Common myeloid progenitor, CD34-positive (primary cell): ENCODE measurements at regions not wholly inside any gene's neighbourhood (a gene's known extent, or its start where the extent isn't known, plus 50 kb on each side); places are given as distances from the start of the nearest gene placed in this dataset.
"Not testable (repeated sequence)": the region's sequence is repeated elsewhere in the genome, so short reads cannot be mapped to it uniquely, and the experiment has no call there.

Experiments
- CTCF ChIA-PET: fragments of 350-600 bp; sonication (Branson Sonifier 250); formaldehyde crosslinking; loops from one replicate; lab custom pipeline; 2021; ENCODE audit warnings: antibody characterized with exemption; lab: Charles Lee
- POLR2A ChIA-PET: fragments of 350-600 bp; sonication (Branson Sonifier 250); formaldehyde crosslinking; loops from one replicate; lab custom pipeline; 2021; ENCODE audit warnings: antibody characterized with exemption; lab: Charles Lee
- DNase-seq, 3 donors: peaks; one replicate each; pipeline versions ENCODE4 v3.0.0 to v3.0.0-alpha.2; 2013
- H3K27ac ChIP-seq, 2 experiments: 1 replicate in 1 of 2; 2 replicates in 1 of 2; pipeline ENCODE4 v1.7.0; 2013; ENCODE audit warnings: inconsistent platforms in 2 of 2, low read length in 2 of 2, mild to moderate bottlenecking in 2 of 2, low read depth in 1 of 2, moderate library complexity in 1 of 2; ENCODE audit not compliant: severe bottlenecking in 2 of 2, insufficient read depth in 1 of 2, poor library complexity in 1 of 2
- H3K27me3 ChIP-seq, 5 experiments: replicated peaks in 2 of 5; 1 replicate in 3 of 5; 2 replicates in 2 of 5; pipeline versions ENCODE4 v1.6.1 to v1.7.0; 2013; ENCODE audit warnings: low read length in 4 of 5, mild to moderate bottlenecking in 2 of 5, moderate library complexity in 2 of 5, inconsistent platforms in 1 of 5; ENCODE audit not compliant: insufficient read depth in 5 of 5, control insufficient read depth in 4 of 5
- H3K36me3 ChIP-seq, 4 experiments: 1 replicate in 2 of 4; 2 replicates in 2 of 4; pipeline versions ENCODE4 v1.6.1 to v1.7.0; 2013; ENCODE audit warnings: low read length in 3 of 4, control low read depth in 1 of 4, mild to moderate bottlenecking in 1 of 4; ENCODE audit not compliant: control insufficient read depth in 4 of 4, insufficient read depth in 4 of 4
- H3K4me1 ChIP-seq, 4 experiments: 1 replicate in 3 of 4; 2 replicates in 1 of 4; pipeline versions ENCODE4 v1.6.1 to v1.7.1; 2013; ENCODE audit warnings: low read length in 3 of 4, mild to moderate bottlenecking in 3 of 4, control low read depth in 1 of 4, inconsistent platforms in 1 of 4, moderate library complexity in 1 of 4; ENCODE audit not compliant: control insufficient read depth in 4 of 4, insufficient read depth in 4 of 4; ENCODE audit errors: control extremely low read depth in 1 of 4
- H3K4me3 ChIP-seq, 7 experiments: 1 replicate in 4 of 7; 2 replicates in 3 of 7; pipeline versions ENCODE4 v1.5.1 to v1.7.0; 2013; ENCODE audit warnings: mild to moderate bottlenecking in 7 of 7, low read length in 6 of 7, moderate library complexity in 6 of 7, inconsistent platforms in 2 of 7, low read depth in 2 of 7, control low read depth in 1 of 7; ENCODE audit not compliant: insufficient read depth in 4 of 7, control insufficient read depth in 1 of 7; ENCODE audit errors: extremely low read depth in 1 of 7
- H3K9me3 ChIP-seq, 5 experiments: 1 replicate in 4 of 5; 2 replicates in 1 of 5; pipeline versions ENCODE4 v1.6.1 to v1.7.1; 2013; ENCODE audit warnings: low read length in 4 of 5, mild to moderate bottlenecking in 2 of 5, inconsistent platforms in 1 of 5, low read depth in 1 of 5, moderate library complexity in 1 of 5; ENCODE audit not compliant: control insufficient read depth in 4 of 5, insufficient read depth in 2 of 5; ENCODE audit errors: control extremely low read depth in 1 of 5
- WGBS: methylation state at CpG from one replicate; pipeline ENCODE4 v1.1.5; 2013; ENCODE audit not compliant: insufficient coverage; 5-methylcytosine and 5-hydroxymethylcytosine counted together

DNA sequence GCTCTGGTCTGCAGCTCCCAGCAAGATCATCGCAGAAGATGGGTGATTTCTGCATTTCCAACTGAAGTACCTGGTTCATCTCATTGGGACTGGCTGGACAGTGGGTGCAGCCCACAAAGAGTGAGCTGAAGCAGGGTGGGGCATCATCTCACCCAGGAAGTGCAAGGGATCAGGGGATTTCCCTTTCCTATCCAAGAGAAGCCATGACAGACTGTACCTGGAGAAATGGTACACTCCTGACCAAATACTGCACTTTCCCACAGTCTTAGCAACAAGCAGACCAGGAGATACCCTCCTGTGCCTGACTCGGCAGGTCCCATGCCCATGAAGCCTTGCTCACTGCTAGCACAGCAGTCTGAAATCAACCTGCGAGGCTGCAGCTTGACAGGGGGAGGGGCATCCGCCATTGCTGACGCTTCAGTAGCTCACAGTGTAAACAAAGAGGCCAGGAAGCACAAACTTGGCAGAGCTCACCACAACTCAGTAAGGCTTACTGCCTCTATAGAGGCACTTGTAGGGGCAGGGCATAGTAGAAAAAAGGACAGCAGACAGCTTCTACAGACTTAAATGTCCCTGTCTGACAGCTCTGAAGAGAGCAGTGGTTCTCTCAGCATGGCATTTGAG lies 60.5 kb downstream of the AREG start:
- DNase-seq: peak in 1 of 3 donors; percentile 5
- CTCF ChIA-PET: interaction anchor here (0.6 to 1.5 kb wide), 3 partner anchors 17 to 550 kb away, joined by 3 to 4 read pairs (median 3); no protein-coding TSS in a partner anchor
- H3K4me1 ChIP-seq, H3K27ac ChIP-seq, H3K27me3 ChIP-seq, POLR2A ChIA-PET, H3K4me3 ChIP-seq, H3K36me3 ChIP-seq, H3K9me3 ChIP-seq: not testable (repeated sequence)
- WGBS: 86% methylated on average over 5 of the region's 5 CpGs

DNA sequence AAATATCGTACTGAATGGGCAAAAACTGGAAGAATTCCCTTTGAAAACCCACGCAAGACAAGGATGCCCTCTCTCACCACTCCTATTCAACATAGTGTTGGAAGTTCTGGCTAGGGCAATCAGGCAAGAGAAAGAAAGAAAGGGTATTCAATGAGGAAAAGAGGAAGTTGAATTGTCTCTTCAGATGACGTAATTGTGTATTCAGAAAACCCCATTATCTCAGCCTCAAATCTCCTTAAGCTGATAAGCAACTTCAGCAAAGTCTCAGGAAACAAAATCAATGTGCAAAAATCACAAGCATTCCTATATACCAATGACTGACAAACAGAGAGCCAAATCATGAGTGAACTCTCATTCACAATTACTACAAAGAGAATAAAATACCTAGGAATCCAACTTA lies 64.4 kb downstream of the AREG start:
- H3K4me3 ChIP-seq, H3K36me3 ChIP-seq, CTCF ChIA-PET, H3K27ac ChIP-seq, H3K9me3 ChIP-seq, H3K4me1 ChIP-seq, H3K27me3 ChIP-seq, POLR2A ChIA-PET: not testable (repeated sequence)
- DNase-seq: peak; percentile 34 to 77 (median 64)
- 0% methylated on average over 1 of the region's 3 CpGs for WGBS

- no peaks in the 10 kb centered on the region for H3K27me3 ChIP-seq
- H3K4me3 ChIP-seq: no peak overlapping the region
- H3K36me3 ChIP-seq: no peaks in the 10 kb centered on the region
- no peaks in the 10 kb centered on the region for H3K9me3 ChIP-seq
- H3K27ac ChIP-seq: no peak overlapping the region
- no peak for DNase-seq
- ChIA-PET POLR2A (no interaction called here), CTCF (interaction anchor here (1.0 to 2.5 kb wide), 2 partner anchors 15 to 1070 kb away, joined by 3 to 11 read pairs; no protein-coding TSS in a partner anchor)
- no peaks in the 10 kb centered on the region for H3K4me1 ChIP-seq
These were observed 71.4 kb downstream of the AREG start for GRCh38 chr4:74516303-74516702.

- POLR2A ChIA-PET: no interaction called here
- no peak overlapping the region for H3K27ac ChIP-seq
- H3K4me1 ChIP-seq: no peaks in the 10 kb centered on the region
- CTCF ChIA-PET: interaction anchor here (1.4 to 2.4 kb wide), 3 partner anchors 10 to 14 kb away, joined by 3 to 7 read pairs (median 5); no protein-coding TSS in a partner anchor
- no peak for DNase-seq
- H3K27me3 ChIP-seq: no peaks in the 10 kb centered on the region
- no peak overlapping the region for H3K4me3 ChIP-seq
- no peaks in the 10 kb centered on the region for H3K9me3 ChIP-seq
- WGBS: 93% methylated on average over 3 of the region's 4 CpGs
- H3K36me3 ChIP-seq: no peaks in the 10 kb centered on the region
These were observed 73.1 kb downstream of the AREG start for GRCh38 chr4:74517996-74518395.

DNA sequence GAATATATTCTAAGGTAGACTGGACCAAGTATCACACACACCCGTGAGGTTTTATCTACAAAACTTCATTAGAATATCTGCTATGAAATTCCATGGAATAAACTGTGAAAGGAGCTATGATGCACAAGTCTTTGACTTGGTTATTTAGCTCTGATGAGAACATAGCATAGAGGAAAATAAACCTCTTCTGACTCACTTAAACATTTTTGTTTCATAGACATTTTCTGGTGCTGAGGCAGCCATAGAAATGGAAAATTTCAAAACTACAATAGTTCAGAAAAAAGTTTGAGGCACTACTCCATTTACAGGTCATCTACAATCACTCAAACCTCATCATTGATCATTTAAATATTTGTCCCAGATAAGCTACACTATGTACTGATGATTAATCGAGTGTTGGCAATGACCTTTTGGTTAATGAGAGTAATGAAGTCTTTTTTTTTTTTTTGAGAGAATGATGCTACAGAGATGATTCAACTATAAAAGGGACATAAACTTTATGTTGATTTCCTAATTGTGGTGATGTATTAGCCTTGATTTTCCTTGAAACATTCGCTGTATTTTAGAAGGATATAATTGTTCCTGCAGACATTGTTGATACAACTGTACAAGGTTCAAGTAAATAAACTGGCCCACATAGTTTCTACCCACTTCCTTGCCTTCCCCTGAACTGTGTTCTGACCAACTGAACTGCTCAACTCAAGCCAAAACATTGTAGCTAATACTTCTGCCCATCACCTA lies 77.5 kb downstream of the AREG start:
- no peaks in the 10 kb centered on the region for H3K36me3 ChIP-seq
- no peak for DNase-seq
- H3K27ac ChIP-seq: no peak overlapping the region
- no peaks in the 10 kb centered on the region for H3K9me3 ChIP-seq
- no peak overlapping the region for H3K4me3 ChIP-seq
- ChIA-PET POLR2A (no interaction called here), CTCF (interaction anchor here (0.6 to 2.1 kb wide), 3 partner anchors 10 to 624 kb away, joined by 3 to 13 read pairs (median 4); no protein-coding TSS in a partner anchor)
- H3K4me1 ChIP-seq: no peaks in the 10 kb centered on the region
- WGBS: no CpG with 5 or more reads among the region's 3 CpGs
- no peaks in the 10 kb centered on the region for H3K27me3 ChIP-seq

DNA sequence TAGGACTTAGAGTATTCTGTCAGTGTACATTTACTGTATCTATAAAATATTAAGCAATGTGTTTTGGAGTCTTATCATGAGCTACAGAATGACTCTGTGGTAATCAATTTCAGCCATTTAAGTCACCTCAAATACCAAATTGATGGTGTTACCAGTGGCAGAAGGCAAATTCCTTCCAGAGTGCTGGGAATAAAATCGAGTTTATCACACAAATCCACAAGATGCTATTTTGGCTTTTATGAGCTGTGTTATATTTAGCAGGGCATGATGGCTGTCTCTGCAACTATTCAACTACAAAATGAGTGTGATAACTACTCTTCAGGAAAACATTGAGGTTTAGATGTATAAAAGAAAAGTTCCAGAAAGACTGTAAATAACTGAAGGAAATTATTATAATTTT lies 78.2 kb downstream of the AREG start:
- Histone ChIP-seq H3K9me3 (no peaks in the 10 kb centered on the region), H3K4me1 (no peaks in the 10 kb centered on the region), H3K27me3 (no peaks in the 10 kb centered on the region), H3K4me3 (no peak overlapping the region), H3K36me3 (no peaks in the 10 kb centered on the region), H3K27ac (no peak overlapping the region)
- POLR2A ChIA-PET: no interaction called here
- DNase-seq: no peak
- no CpG with 5 or more reads among the region's 1 CpG for WGBS
- CTCF ChIA-PET: interaction anchor here (1.1 to 2.1 kb wide), 2 partner anchors 9 to 18 kb away, joined by 3 to 13 read pairs; no protein-coding TSS in a partner anchor

- Histone ChIP-seq H3K9me3 (no peaks in the 10 kb centered on the region), H3K4me1 (no peaks in the 10 kb centered on the region), H3K27ac (no peak overlapping the region), H3K4me3 (no peak overlapping the region), H3K27me3 (no peaks in the 10 kb centered on the region), H3K36me3 (no peaks in the 10 kb centered on the region)
- DNase-seq: no peak
- CTCF ChIA-PET: no interaction called here
- POLR2A ChIA-PET: no interaction called here
These were observed 80.0 kb downstream of the AREG start for GRCh38 chr4:74524985-74525384.
